ENCODE measurements at regions not wholly inside any gene's neighbourhood (a gene's known extent, or its start where the extent isn't known, plus 50 kb on each side); places are given as distances from the start of the nearest gene placed in this dataset.

GRCh38 chr13:94880463-94880862 is 168.1 kb upstream of the SOX21 start:
- TF ChIP-seq CTCF (IDR thresholded peaks at IDR 0.05) (no peak), POLR2A (IDR thresholded peaks at IDR 0.05) (no peak)
